ENCODE measurements at regions not wholly inside any gene's neighbourhood (a gene's known extent, or its start where the extent isn't known, plus 50 kb on each side); places are given as distances from the start of the nearest gene placed in this dataset.

DNA sequence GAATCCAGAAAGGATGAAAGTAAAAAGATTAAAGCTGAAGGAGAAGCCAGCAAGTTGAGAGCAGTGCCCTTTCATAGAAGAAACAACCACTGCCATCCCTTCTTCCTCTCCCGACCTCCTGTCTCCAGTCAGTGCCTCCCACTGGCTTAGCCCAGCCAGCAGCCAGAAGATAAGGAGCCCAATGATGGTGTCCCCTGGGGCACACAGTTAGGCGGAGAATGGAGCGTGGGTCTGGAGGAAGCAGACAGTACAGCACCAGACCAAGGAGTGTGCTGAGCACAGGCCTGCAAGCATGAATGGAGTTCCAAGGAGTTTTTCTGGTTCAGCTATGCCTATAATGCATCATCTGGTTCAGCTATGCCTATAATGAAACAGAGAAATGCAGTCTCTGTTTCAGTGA, 54.3 kb upstream of the TNRC6B start:
- Histone ChIP-seq H3K9me3 (ENCODE audit: control insufficient read depth in 1 of 2, insufficient read depth in 1 of 2, low read depth in 1 of 2, low read length in 2 of 2) (no peaks in the 10 kb centered on the region), H3K27me3 (ENCODE audit: insufficient read depth, low read length) (no peaks in the 10 kb centered on the region), H2AFZ (ENCODE audit: low read depth, low read length, poor library complexity, severe bottlenecking) (no peak overlapping the region), H3K4me1 (ENCODE audit: control insufficient read depth in 1 of 2, insufficient read depth in 2 of 2, low read length in 2 of 2) (no peaks in the 10 kb centered on the region), H3K4me2 (ENCODE audit: low read length) (no peak overlapping the region), H3K9me2 (ENCODE audit: insufficient read depth) (no peaks in the 10 kb centered on the region), H4K20me1 (ENCODE audit: insufficient read depth) (no peaks in the 10 kb centered on the region), H3K4me3 (replicated peaks in 1 of 2; ENCODE audit: low read depth in 1 of 2, low read length in 2 of 2) (no peak overlapping the region), H3K79me2 (ENCODE audit: insufficient read depth, low read length) (no peaks in the 10 kb centered on the region), H3K27ac (ENCODE audit: low read depth, low read length) (no peak overlapping the region), H3K36me3 (ENCODE audit: control insufficient read depth in 1 of 2, insufficient read depth in 2 of 2, low read length in 2 of 2) (no peaks in the 10 kb centered on the region), H3K9ac (ENCODE audit: low read length) (no peak overlapping the region)
- ATAC-seq: no peak
- TF ChIP-seq EZH2phosphoT487 (IDR thresholded peaks at IDR 0.05; ENCODE audit: borderline replicate concordance) (no peak), EZH2 (IDR thresholded peaks at IDR 0.05) (no peak), CEBPB (IDR thresholded peaks at IDR 0.05; ENCODE audit: low read depth) (no peak), POLR2A (IDR thresholded peaks at IDR 0.05; ENCODE audit: borderline replicate concordance, extremely low read depth, insufficient read depth, insufficient read length) (no peak)
- TF ChIP-seq, protein P1, sequence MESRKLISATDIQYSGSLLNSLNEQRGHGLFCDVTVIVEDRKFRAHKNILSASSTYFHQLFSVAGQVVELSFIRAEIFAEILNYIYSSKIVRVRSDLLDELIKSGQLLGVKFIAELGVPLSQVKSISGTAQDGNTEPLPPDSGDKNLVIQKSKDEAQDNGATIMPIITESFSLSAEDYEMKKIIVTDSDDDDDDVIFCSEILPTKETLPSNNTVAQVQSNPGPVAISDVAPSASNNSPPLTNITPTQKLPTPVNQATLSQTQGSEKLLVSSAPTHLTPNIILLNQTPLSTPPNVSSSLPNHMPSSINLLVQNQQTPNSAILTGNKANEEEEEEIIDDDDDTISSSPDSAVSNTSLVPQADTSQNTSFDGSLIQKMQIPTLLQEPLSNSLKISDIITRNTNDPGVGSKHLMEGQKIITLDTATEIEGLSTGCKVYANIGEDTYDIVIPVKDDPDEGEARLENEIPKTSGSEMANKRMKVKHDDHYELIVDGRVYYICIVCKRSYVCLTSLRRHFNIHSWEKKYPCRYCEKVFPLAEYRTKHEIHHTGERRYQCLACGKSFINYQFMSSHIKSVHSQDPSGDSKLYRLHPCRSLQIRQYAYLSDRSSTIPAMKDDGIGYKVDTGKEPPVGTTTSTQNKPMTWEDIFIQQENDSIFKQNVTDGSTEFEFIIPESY (IDR thresholded peaks at IDR 0.05; ENCODE audit: extremely low read depth, insufficient replicate concordance, low read length): no peak
- TF ChIP-seq, protein P2, sequence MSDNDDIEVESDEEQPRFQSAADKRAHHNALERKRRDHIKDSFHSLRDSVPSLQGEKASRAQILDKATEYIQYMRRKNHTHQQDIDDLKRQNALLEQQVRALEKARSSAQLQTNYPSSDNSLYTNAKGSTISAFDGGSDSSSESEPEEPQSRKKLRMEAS (IDR thresholded peaks at IDR 0.05): no peak
- ChIA-PET CTCF (no interaction called here), POLR2A (no interaction called here), RAD21 (ENCODE audit: low non-redundant PET in 1 of 2, low total read pairs in 2 of 2, uncharacterized antibody in 2 of 2, unreplicated experiment in 2 of 2) (no interaction called here)
- BruUV-seq (replicated peaks): no TSS peak
- intact Hi-C loops (cut with micrococcal nuclease): no loop called here
- DNase-seq (ENCODE audit: low read depth, low spot score): no peak
